ENCODE measurements at regions not wholly inside any gene's neighbourhood (a gene's known extent, or its start where the extent isn't known, plus 50 kb on each side); places are given as distances from the start of the nearest gene placed in this dataset.
"Not testable (repeated sequence)": the region's sequence is repeated elsewhere in the genome, so short reads cannot be mapped to it uniquely, and the experiment has no call there.

DNA sequence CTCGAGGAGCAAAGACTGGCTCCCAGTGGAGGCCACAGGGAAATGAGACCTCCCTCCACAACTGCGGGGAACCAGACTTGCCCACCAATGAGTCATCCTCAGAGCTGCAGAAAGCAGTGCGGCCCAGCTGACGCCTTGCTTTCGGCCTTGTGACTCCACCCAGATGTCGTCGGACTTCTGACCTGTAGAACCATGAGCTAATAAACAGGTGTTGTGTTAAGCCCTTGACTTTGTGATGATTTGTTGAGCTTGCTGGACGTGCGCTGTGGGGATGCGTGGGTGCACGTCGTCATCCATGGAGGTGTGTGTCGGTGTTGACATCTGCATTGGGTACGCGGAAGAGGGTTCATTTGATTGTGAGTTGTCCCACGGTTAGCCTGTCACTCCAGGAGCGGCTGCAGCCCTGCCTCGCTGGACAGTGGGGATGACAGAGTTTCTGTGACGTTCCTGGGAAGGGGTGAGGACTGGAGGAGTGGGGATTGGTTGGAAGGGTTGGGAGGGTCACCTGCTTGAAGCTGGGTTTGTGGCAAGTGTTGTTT, 154.1 kb downstream of the SH3BP4 start:
- no peak for DNase-seq (ENCODE audit: low spot score)

- no peak for DNase-seq (ENCODE audit: low spot score)
Measured at GRCh38 chr2:235106874-235107639, 155.2 kb downstream of the SH3BP4 start.

DNA sequence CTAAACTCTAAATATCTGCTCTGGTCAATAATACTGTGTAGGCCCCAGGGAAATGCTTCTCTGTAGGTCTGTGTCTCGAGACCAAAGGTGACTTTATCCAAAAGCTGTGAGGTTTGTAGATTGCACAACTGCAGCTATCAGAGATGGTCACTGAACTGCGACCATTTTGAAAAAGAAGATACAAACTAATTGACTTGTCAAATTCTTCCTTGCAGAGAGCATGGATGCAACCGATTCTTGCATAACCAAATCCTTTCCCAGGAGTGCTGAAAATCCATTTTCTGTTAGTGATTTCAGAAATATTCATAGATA, 155.8 kb downstream of the SH3BP4 start:
- DNase-seq (ENCODE audit: low spot score) = no peak

- DNase-seq (ENCODE audit: low spot score) = not testable (repeated sequence)
Measured at GRCh38 chr2:235109561-235109960, 157.7 kb downstream of the SH3BP4 start.

GRCh38 chr2:235112365-235112764, 160.5 kb downstream of the SH3BP4 start:
- DNase-seq (ENCODE audit: low spot score) = no peak

DNA sequence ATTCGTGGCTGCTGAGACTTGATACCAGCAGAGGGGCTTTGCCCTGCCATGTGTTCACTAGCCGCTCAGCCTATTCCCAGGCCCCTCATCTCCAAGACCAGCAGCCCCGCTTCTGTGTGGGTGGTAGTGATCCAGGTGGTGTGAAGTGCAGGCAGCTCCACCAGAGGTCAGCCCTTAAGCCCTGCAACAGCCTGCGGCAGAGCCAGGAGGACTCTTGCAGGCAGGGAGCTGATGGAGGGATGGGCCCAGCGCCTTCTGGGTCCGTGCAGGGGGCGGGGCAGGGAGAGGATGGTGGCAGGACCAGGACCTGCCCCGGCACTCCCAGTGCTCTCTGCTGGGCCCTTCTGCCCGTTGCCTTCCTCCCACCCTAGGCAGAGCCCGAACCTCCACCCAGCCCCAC, 162.0 kb downstream of the SH3BP4 start:
- no peak for DNase-seq (ENCODE audit: low spot score)

DNA sequence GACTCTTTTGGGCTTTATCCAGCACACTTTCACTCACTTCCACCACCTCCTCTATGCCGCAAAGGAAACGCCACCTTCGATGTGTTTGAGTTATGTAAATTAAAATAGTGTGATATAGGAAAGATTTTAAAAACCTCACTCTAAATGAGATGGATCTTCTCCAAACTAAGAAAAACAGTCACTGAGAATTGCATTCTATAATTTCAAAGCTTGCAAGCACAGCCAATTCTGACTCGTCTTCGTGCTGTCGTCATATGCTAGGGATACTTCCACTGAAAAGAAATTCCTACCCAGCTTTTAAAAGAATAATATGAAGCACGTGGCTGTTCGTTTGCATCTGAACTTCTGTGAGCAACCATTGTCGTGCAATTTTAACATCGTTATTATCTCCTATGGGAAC, 162.5 kb downstream of the SH3BP4 start:
- DNase-seq (ENCODE audit: low spot score) = no peak

- DNase-seq (ENCODE audit: low spot score) = no peak
Measured at GRCh38 chr2:235115521-235115920, 163.7 kb downstream of the SH3BP4 start.

DNA sequence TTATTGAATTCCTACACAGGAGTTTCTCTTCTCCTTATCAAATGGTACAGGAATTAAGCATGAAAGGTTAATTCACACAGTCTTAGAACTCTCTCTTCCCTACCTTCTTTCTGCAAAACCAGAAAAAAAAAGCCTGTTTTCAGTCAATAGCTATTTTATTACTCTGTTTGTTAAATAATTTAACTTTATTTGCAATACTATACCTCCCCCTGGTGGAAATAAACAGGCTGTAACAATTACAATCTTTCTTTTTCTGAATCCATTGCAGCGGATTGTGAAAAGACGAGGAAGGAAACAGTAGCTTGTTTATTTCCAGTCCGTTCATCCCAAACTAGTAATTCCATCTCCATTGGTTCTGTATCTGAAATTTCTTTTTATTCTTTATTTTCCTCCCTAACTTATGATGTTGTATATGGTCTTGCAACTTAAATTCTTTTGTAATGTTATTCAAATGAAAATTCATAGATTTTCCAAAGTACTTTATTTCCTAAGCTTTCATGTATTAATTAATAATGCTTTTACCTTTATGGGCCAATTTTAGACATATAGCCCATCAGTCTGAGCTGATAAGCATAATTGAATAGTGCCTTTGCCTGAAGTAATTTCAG, 165.2 kb downstream of the SH3BP4 start:
- peak; percentile 38 for DNase-seq (ENCODE audit: low spot score)

DNA sequence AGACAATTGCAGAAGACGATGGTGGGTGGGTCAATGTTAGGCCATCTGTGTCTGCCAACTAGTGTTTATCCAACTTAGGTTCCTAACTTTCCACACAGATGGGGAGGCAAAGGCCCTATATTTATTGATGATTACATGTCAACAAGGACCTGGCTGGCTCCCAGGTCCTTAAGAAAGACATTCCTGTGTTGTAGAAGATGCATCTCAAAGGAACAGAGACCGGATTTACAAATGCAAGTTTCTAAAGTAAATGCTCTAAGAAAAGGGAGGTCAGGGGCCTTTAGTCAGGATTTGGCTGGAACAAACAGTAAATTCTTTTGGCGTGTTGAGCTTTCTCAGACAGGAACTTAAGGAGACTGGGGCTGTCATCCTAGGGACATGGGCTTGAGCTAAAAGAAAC, 175.0 kb downstream of the SH3BP4 start:
- no peak for DNase-seq (ENCODE audit: low spot score)

DNA sequence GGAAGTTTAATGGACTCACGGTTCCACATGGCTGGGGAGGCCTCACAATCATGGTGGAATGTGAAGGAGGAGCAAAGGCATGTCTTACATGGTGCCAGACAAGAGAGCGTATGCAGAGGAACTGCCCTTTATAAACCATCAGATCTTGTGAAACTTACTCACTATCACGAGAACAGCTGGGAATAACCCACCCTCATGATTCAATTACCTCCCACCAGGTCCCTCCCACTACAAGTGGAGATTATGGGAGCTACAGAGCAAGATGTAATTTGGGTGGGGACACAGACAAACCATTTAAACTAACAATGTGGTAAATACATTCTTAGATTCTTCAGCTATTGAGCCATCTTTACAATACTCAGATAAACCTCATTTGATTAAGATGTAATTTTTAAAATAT, 176.1 kb downstream of the SH3BP4 start:
- no peak for DNase-seq (ENCODE audit: low spot score)

DNA sequence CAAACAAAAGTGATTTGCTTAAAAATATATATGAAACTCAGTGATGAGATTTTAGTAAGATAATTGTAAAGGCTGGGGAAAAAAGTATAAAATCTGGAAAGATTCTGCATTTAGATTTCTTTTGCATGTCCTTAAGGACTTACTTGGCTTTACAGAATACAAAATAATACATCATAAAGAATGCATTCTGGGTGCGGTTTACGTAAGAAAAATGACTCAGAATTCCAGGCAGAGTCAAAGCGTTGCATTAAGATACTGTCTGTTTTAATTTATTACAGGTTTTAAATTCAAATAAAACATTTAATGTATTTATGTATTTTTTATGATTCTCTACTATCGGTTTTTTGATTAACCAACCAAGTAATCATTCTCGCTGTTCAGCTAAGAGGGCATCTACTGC, 178.0 kb downstream of the SH3BP4 start:
- DNase-seq (ENCODE audit: low spot score) = no peak

DNA sequence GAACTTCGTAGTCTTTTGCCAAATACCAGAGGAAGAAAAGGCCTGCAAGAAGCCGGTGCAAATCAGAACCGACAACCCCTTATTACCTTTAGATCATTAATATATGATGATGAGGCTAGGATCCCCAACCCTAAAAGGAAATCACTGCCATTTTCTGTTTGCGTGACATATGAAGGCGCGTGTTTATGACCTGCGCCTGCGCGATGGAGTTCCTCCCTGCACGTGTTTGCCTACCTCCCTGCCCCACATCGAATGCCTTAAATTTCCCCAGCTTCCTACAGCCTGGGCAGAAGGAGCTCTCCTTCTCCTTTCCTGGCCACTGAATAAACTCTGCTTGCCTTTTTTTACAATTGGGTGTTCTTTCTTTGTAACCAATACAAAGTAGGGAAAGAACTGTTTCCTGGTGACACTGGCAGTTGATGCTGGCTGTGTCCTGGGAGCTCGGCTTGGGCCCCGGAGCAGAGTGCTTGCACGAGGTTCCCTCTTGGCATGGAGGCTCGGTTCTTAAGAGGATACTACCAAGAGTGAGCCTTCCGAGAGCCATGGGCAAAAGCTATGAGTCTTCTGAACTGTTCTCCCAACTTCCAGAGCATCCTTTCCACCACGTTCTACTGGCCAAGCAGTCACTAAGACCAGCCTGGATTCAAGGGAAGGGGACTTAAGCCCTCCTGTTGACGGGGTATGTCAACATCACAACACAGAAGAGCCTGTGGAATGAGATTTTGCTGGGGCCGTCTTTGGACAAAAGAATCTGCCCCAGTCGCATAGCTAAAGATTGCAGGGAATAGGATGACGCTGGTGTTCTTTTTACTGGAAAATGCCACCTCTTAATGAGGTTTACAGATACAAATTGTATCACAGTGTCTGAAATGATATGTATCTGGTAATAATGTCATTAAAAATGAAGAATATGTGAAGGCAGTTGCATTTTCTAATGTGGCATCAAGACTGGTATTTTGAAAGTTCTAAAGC, 179.8 kb downstream of the SH3BP4 start:
- no peak for DNase-seq (ENCODE audit: low spot score)

- DNase-seq (ENCODE audit: low spot score) = no peak
Measured at GRCh38 chr2:235132651-235133050, 180.8 kb downstream of the SH3BP4 start.

GRCh38 chr2:235133837-235134236, 182.0 kb downstream of the SH3BP4 start:
- no peak for DNase-seq (ENCODE audit: low spot score)

- DNase-seq (ENCODE audit: low spot score) = no peak
Measured at GRCh38 chr2:235134420-235134819, 182.6 kb downstream of the SH3BP4 start.

- no peak for DNase-seq (ENCODE audit: low spot score)
Measured at GRCh38 chr2:235135195-235135965, 183.6 kb downstream of the SH3BP4 start.

GRCh38 chr2:235135990-235136561, 184.3 kb downstream of the SH3BP4 start:
- peak; percentile 30 for DNase-seq (ENCODE audit: low spot score)

GRCh38 chr2:235138339-235138738, 186.5 kb downstream of the SH3BP4 start:
- no peak for DNase-seq (ENCODE audit: low spot score)

DNA sequence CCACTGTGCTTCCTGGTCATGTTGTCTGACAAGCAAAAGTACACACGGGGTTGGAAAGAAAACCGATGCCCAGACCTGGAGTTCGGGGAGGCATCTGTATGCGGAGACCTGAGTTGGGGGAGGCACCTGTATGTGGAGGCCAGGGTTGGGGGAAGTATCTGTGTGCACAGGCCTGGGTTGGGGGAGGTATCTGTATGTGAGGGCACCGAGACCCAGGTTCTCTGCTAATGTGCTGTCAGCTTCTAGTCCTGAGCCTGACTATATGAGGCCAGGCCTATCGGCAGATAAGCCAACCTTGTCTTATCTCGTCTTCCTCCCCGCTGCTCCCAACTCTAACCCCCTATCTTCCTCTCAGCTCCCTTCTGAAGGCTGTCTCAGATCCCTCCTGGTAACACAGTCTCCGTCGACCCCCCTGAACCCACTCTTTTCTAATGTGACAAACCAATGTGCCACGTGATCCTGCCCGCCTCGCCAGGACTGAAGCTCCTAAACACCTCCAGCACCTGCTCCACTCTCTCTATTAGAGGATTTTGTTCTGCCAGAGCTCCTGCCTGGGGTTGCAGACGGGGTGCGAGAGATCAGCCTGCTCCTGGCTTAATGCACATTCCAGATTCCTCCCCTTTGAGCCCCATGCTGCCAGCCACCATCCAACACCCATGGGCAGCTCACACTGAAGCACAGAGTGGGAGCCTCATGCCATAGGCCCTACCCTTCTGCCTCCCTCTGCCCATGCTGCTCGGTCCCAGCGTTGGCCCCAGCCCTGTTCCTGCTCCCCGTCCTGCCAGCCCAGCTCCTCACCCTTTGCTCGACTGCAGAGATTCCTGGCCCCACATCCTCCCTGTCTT, 188.4 kb downstream of the SH3BP4 start:
- no peak for DNase-seq (ENCODE audit: low spot score)

DNA sequence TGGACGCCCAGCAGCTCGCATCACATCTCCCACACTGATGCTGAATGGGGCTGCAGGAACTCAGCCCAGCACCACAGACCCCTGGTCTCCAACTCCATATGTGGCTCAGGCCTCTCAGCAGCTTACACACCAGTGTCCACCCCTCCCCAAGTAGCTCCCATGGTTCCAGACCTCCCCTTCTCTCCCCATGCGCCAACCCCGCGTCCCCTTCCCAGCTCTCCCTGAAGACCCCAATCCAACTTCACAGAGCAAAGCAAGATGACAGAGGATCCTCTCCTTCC, 188.9 kb downstream of the SH3BP4 start:
- DNase-seq (ENCODE audit: low spot score) = no peak

All from CD4-positive, alpha-beta T cell treated with Interleukin-2 at 100 ng/mL for 4 hours (primary cell).